HCT116 (cell line): ENCODE measurements at regions not wholly inside any gene's neighbourhood (a gene's known extent, or its start where the extent isn't known, plus 50 kb on each side); places are given as distances from the start of the nearest gene placed in this dataset.

Source experiments
- ATAC-seq: fragments of 200-7000 bp; cut with Tn5 transposase; 2 replicates; pipeline ENCODE4 v1.9.1; 2020; ENCODE audit warnings: mild to moderate bottlenecking, moderate library complexity
- BruUV-seq: library from RNA; stranded (reverse); fragments of 400-500 nt; replicated peaks from 2 replicates; lab custom pipeline; 2021; lab: Mats Ljungman, UMichigan
- CTCF ChIA-PET: fragments of 300-600 bp; sonication (Branson Sonifier 250); formaldehyde crosslinking; loops from one replicate; lab custom pipeline; 2021; ENCODE audit warnings: antibody characterized with exemption; lab: Charles Lee
- POLR2A ChIA-PET: fragments of 300-600, 350-600 bp; sonication (Branson Sonifier 250); formaldehyde crosslinking; loops from one replicate; lab custom pipeline; 2021; ENCODE audit warnings: antibody characterized with exemption; lab: Charles Lee
- RAD21 ChIA-PET, 2 experiments: fragments of 300-600 bp; sonication (Branson Sonifier 250); formaldehyde crosslinking; loops; one replicate each; lab custom pipeline; 2023; ENCODE audit warnings: low total read pairs in 2 of 2; ENCODE audit not compliant: uncharacterized antibody in 2 of 2, unreplicated experiment in 2 of 2, low non-redundant PET in 1 of 2; lab: Charles Lee
- DNase-seq: peaks from one replicate; pipeline ENCODE4 v3.0.0-alpha.2; 2010; ENCODE audit warnings: low read depth, low spot score
- H2AFZ ChIP-seq: fragments of 200-600 bp; shearing (Covaris generic), sonication (generic); 2 replicates; pipeline ENCODE4 v1.6.1; 2017; ENCODE audit warnings: low read depth, mixed run types, mixed read lengths, antibody characterized with exemption, low read length; ENCODE audit not compliant: poor library complexity, severe bottlenecking
- H3K27ac ChIP-seq: 2 replicates; pipeline ENCODE4 v1.5.1; 2012; ENCODE audit warnings: low read depth, low read length
- H3K27me3 ChIP-seq: fragments of 200-600 bp; sonication (generic); 2 replicates; pipeline ENCODE4 v1.6.1; 2016; ENCODE audit warnings: mixed run types, low read length, mixed read lengths; ENCODE audit not compliant: insufficient read depth
- H3K36me3 ChIP-seq, 2 experiments: fragments of 200-500 bp in 1 of 2; fragments of 200-600 bp in 1 of 2; sonication (Bioruptor generic) in 1 of 2; sonication (generic) in 1 of 2; 2 replicates each; pipeline versions ENCODE4 v1.5.1 to v1.6.1; 2014 to 2016; ENCODE audit warnings: low read length in 2 of 2, inconsistent platforms in 1 of 2, mixed read lengths in 1 of 2, mixed run types in 1 of 2; ENCODE audit not compliant: insufficient read depth in 2 of 2, control insufficient read depth in 1 of 2
- H3K4me1 ChIP-seq, 2 experiments: fragments of 200-600 bp in 1 of 2; sonication (generic) in 1 of 2; 2 replicates each; pipeline versions ENCODE4 v1.5.1 to v1.6.1; 2012 to 2017; ENCODE audit warnings: low read length in 2 of 2, inconsistent platforms in 1 of 2, mild to moderate bottlenecking in 1 of 2, mixed read lengths in 1 of 2, mixed run types in 1 of 2, moderate library complexity in 1 of 2; ENCODE audit not compliant: insufficient read depth in 2 of 2, control insufficient read depth in 1 of 2
- H3K4me2 ChIP-seq: fragments of 200-600 bp; sonication (generic); 2 replicates; pipeline ENCODE4 v1.6.1; 2017; ENCODE audit warnings: mixed run types, low read length, mixed read lengths
- H3K4me3 ChIP-seq, 2 experiments: fragments of 200-600 bp in 1 of 2; sonication (generic) in 1 of 2; replicated peaks in 1 of 2; 2 replicates each; pipeline ENCODE4 v1.5.1; 2011 to 2016; ENCODE audit warnings: low read length in 2 of 2, control low read depth in 1 of 2, low read depth in 1 of 2, mild to moderate bottlenecking in 1 of 2, mixed read lengths in 1 of 2, mixed run types in 1 of 2
- H3K79me2 ChIP-seq: fragments of 200-600 bp; sonication (generic); 2 replicates; pipeline ENCODE4 v1.6.1; 2017; ENCODE audit warnings: mild to moderate bottlenecking, mixed run types, low read length, moderate library complexity, mixed read lengths; ENCODE audit not compliant: insufficient read depth
- H3K9ac ChIP-seq: fragments of 200-600 bp; sonication (generic); 2 replicates; pipeline ENCODE4 v1.6.1; 2016; ENCODE audit warnings: low read length, mixed read lengths
- H3K9me2 ChIP-seq: fragments of 200-600 bp; sonication (generic), shearing (Covaris generic); 2 replicates; pipeline ENCODE4 v1.6.1; 2017; ENCODE audit warnings: mixed run types, mild to moderate bottlenecking, moderate library complexity; ENCODE audit not compliant: insufficient read depth
- H3K9me3 ChIP-seq, 2 experiments: fragments of 200-500 bp in 1 of 2; fragments of 200-600 bp in 1 of 2; sonication (Bioruptor generic) in 1 of 2; sonication (generic) in 1 of 2; 2 replicates each; pipeline ENCODE4 v1.6.1; 2014 to 2017; ENCODE audit warnings: low read length in 2 of 2, mixed read lengths in 2 of 2, inconsistent platforms in 1 of 2, low read depth in 1 of 2, mild to moderate bottlenecking in 1 of 2, mixed run types in 1 of 2, moderate library complexity in 1 of 2; ENCODE audit not compliant: control insufficient read depth in 1 of 2, insufficient read depth in 1 of 2
- H4K20me1 ChIP-seq: fragments of 200-600 bp; sonication (generic), shearing (Covaris generic); 2 replicates; pipeline ENCODE4 v1.6.1; 2017; ENCODE audit warnings: mixed run types, mild to moderate bottlenecking, moderate library complexity; ENCODE audit not compliant: insufficient read depth
- ATF3 ChIP-seq: IDR thresholded peaks from 2 replicates; pipeline ENCODE4 v1.6.1; 2012
- CTCF ChIP-seq, 3 experiments: fragments of 200-600 bp in 1 of 3; sonication (generic) in 1 of 3; IDR thresholded peaks in 2 of 3; conservative IDR thresholded peaks in 1 of 3; 2 replicates each; pipeline ENCODE4 v1.5.1; 2012 to 2017; ENCODE audit warnings: low read depth in 2 of 3, low read length in 2 of 3, antibody characterized with exemption in 1 of 3, borderline replicate concordance in 1 of 3, control low read depth in 1 of 3, mild to moderate bottlenecking in 1 of 3, mixed read lengths in 1 of 3, mixed run types in 1 of 3, moderate library complexity in 1 of 3; ENCODE audit not compliant: insufficient read depth in 1 of 3
- EZH2 ChIP-seq: fragments of 200-600 bp; sonication (generic); IDR thresholded peaks from 2 replicates; pipeline ENCODE4 v1.6.1; 2017; ENCODE audit warnings: antibody characterized with exemption, mixed run types
- FOSL1 ChIP-seq: IDR thresholded peaks from 2 replicates; pipeline ENCODE4 v1.6.1; 2012; ENCODE audit warnings: low read depth
- JUND ChIP-seq: IDR thresholded peaks from 2 replicates; pipeline ENCODE4 v1.6.1; 2012
- MAX ChIP-seq: IDR thresholded peaks from 2 replicates; pipeline ENCODE4 v1.6.1; 2012
- POLR2A ChIP-seq: IDR thresholded peaks from 2 replicates; pipeline ENCODE4 v1.7.0; 2011; ENCODE audit warnings: borderline replicate concordance; ENCODE audit not compliant: insufficient read depth, insufficient read length; ENCODE audit errors: extremely low read depth
- POLR2AphosphoS5 ChIP-seq: IDR thresholded peaks from 2 replicates; pipeline ENCODE4 v1.6.1; 2011; ENCODE audit warnings: mild to moderate bottlenecking, low read depth, low read length, moderate library complexity
- RAD21 ChIP-seq: IDR thresholded peaks from 2 replicates; pipeline ENCODE4 v1.6.1; 2012; ENCODE audit warnings: low read depth, mild to moderate bottlenecking
- REST ChIP-seq: IDR thresholded peaks from 2 replicates; pipeline ENCODE4 v1.6.1; 2012; ENCODE audit warnings: low read depth
- SIN3A ChIP-seq: IDR thresholded peaks from 2 replicates; pipeline ENCODE4 v1.6.1; 2012; ENCODE audit warnings: low read depth
- SP1 ChIP-seq: IDR thresholded peaks from 2 replicates; pipeline ENCODE4 v1.6.1; 2012; ENCODE audit warnings: low read depth
- SRF ChIP-seq: IDR thresholded peaks from 2 replicates; pipeline ENCODE4 v1.6.1; 2012; ENCODE audit warnings: low read depth
- YY1 ChIP-seq: IDR thresholded peaks from 2 replicates; pipeline ENCODE4 v1.6.1; 2011; ENCODE audit warnings: low read length, low read depth, moderate library complexity, mild to moderate bottlenecking; ENCODE audit not compliant: insufficient replicate concordance; ENCODE audit errors: extremely low read depth
- ZBTB33 ChIP-seq: IDR thresholded peaks from 2 replicates; pipeline ENCODE4 v1.6.1; 2011; ENCODE audit warnings: mild to moderate bottlenecking, low read length, moderate library complexity; ENCODE audit not compliant: insufficient replicate concordance; ENCODE audit errors: extremely low read depth
- ZFX ChIP-seq: fragments of 450-650 bp; IDR thresholded peaks from 2 replicates; pipeline ENCODE4 v1.6.1; 2017
- ZNF274 ChIP-seq: fragments of 200-500 bp; sonication (Bioruptor generic); IDR thresholded peaks from 2 replicates; pipeline ENCODE4 v1.6.1; 2014; ENCODE audit warnings: mild to moderate bottlenecking, low read depth, low read length, inconsistent platforms
- intact Hi-C: fragments of 100-400 bp; cut with micrococcal nuclease; formaldehyde crosslinking; loops from 2 replicates; pipeline ENCODE4 v1.10.0; 2022

- no peak for DNase-seq
- H3K4me1 ChIP-seq: peaks cover 0 to 13% of the 10 kb centered on the region in 2 experiments; a peak in 1 of 4 replicates
- no peaks in the 10 kb centered on the region for H3K36me3 ChIP-seq
- ATAC-seq: no peak
- H3K9me2 ChIP-seq: no peaks in the 10 kb centered on the region
- CTCF ChIA-PET: no interaction called here
- H3K4me3 ChIP-seq: no peak overlapping the region
- no peak overlapping the region for H3K9ac ChIP-seq
- TF ChIP-seq JUND (no peak), ZFX (no peak), ATF3 (no peak), POLR2A (no peak), YY1 (no peak), FOSL1 (no peak), SP1 (no peak), ZNF274 (no peak), SRF (no peak), CTCF (IDR thresholded peaks at IDR 0.05 in 2 of 3, conservative IDR thresholded peaks at IDR 0.05 in 1 of 3; ENCODE audit: borderline replicate concordance in 1 of 3, insufficient read depth in 1 of 3, low read depth in 2 of 3, low read length in 2 of 3) (no peak), ZBTB33 (no peak), EZH2 (no peak), POLR2AphosphoS5 (no peak), RAD21 (no peak), MAX (no peak), SIN3A (no peak), REST (no peak)
- no peak overlapping the region for H3K27ac ChIP-seq
- intact Hi-C loops: no loop called here
- RAD21 ChIA-PET: no interaction called here
- no peaks in the 10 kb centered on the region for H4K20me1 ChIP-seq
- peaks cover 17% of the 10 kb centered on the region for H3K79me2 ChIP-seq
- BruUV-seq: no TSS peak
- H3K27me3 ChIP-seq: no peaks in the 10 kb centered on the region
- no peak overlapping the region for H3K4me2 ChIP-seq
- no peak overlapping the region for H2AFZ ChIP-seq
- POLR2A ChIA-PET: no interaction called here
- H3K9me3 ChIP-seq: no peaks in the 10 kb centered on the region
Observed at GRCh38 chr3:5717254-5717653, 529.7 kb downstream of the EDEM1 start.
